GM19025 (cell line): ENCODE measurements at regions not wholly inside any gene's neighbourhood (a gene's known extent, or its start where the extent isn't known, plus 50 kb on each side); places are given as distances from the start of the nearest gene placed in this dataset.
"Not testable (repeated sequence)": the region's sequence is repeated elsewhere in the genome, so short reads cannot be mapped to it uniquely, and the experiment has no call there.

Source experiments
- ATAC-seq: cut with Tn5 transposase; IDR thresholded peaks from one replicate; pipeline ENCODE4 v1.9.1; 2021; ENCODE audit warnings: mild to moderate bottlenecking, low read depth, moderate library complexity; ENCODE audit not compliant: unreplicated experiment

DNA sequence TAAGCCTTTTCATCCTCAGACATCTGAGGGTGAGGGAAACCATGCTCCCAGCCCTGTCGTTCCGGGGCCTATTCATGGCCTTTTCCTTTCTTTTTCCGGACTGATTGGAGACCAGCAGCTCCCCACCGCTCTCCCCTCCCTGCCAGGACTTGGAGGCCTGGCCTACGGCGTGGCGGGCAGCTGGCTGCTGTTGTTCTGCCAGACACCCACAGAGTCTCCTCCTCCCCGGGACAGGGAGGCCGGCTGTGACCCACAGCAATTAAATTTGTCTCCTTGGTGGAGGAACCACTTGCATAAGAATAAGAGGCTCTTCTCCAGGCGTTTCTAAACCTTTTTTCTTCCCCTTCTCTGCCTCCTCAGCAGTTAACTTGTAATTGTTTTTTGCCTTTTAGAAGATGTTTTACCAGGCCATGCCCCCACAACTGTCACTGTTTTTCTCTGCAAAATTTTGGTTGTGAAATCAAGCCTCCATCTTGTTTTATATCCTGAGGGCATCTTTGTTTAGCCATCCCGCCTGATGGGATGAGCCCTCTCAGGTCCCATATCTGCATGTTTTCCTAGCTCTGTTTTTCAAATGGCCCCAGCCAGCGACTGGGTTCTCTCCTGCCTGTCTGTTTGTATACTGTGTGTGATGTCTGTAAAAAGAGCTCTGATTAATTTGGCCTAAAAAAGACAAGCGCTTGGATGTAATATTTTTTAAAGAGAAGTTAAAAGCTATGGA, 1060.0 kb upstream of the DDX18 start:
- ATAC-seq, result no peak

DNA sequence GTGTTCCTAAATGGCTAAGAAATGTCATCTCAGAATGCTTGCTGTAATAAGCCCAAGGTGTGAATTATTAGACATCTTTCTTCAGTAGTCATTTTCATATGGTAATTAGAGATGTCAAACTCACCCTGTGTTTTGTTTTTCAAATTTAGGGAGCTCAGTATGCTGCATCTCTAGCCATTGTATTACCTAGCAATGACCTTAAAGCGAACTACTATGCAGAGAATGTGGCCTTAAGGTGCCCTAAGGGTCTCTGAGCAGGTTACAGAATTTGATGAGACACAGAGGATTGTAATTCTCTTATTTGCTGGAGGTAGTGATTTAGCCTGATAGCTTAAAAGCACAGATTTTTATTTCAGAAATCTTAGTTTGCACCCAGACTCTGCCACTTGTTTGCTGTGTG, 1052.6 kb upstream of the DDX18 start:
- ATAC-seq, result no peak

DNA sequence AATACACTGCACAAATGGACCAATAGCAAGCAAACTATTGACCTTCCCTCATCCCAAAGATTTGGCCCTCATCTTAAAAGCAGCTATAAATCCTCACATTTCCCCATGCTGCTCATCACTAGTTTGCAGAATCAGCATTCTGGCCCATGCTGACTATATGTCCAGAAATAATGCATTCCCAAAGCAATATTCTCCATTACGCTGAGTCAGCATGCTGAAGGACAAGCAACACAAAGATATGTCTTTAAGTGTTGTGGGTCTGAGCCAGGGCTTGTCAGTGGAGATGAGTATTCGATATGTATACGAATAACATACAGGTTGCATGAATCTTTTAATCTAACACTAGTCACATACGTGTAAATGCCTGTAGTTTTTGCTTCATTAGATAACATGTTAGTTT, 1045.0 kb upstream of the DDX18 start:
- ATAC-seq, result no peak

DNA sequence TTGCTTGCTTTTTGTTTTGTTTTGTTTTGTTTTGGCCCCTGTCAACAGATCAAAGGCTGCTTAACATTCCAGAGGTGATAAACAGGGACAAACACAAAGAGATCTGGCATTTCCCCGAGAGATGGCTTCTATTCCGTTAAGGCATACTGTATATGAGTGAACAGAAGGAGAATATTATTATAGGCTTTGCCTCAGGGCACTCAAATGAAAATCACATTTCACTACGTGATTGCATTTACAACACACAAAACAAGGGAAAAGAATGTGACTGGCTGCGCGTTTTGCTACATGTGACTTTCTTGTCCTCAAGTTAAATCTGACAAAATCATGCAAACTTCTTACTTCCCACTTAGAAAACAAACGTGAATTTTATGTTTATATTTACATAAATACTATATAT, 1037.9 kb upstream of the DDX18 start:
- no peak for ATAC-seq

DNA sequence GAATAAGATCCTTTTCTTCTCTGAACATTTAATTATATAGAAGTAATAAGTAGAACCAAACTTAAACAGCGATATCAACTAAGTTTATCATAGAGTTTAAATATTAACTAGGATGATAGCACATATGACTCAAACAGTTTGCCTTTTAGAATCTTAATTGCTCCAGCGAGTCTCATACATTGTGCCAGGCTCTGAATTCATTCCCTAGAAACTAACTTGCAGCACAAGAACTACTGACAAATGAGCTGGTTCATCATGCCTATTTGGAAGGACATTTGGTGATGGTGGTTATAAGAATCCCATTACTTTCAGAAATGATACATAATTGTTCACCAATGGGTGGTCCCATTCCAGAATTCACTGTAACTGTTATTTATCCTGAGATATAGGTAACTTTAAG, 1026.6 kb upstream of the DDX18 start:
- ATAC-seq, result no peak

DNA sequence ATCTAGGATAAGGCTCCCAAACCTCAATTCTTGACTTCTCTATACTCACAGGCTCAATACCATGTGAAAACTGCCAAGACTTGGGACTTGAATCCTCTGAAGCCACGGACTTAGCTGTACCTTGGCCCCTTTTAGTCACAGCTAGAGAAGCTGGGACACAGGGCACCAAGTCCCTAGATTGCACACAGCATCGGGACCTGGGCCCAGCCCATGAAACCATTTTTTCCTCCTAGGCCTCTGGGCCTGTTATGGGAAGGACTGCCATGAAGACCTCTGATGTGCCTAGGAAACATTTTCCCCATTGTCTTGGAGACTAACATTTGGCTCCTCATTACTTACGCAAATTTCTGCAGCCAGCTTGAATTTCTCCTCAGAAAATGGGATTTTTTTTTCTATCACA, 1011.8 kb upstream of the DDX18 start:
- ATAC-seq, result no peak

DNA sequence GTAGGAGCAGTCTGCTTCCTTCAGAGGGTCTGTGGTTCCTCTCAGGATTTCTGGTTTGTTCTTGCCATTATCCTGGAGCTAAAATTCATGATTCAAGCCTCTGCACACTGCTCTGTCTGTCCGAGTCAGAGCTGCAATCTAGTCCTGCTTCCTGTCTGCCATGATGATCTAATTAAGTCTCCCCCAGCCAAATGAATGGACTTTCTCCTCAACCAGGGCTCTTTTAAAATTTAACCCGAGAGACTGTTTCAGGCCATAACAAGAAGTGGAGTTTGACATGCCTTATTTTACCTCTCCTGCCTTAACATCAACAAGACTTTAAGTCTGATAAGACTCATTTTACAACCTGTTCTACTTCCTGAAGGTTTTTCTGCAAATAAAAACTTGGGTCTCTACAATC, 1009.6 kb upstream of the DDX18 start:
- no peak for ATAC-seq

DNA sequence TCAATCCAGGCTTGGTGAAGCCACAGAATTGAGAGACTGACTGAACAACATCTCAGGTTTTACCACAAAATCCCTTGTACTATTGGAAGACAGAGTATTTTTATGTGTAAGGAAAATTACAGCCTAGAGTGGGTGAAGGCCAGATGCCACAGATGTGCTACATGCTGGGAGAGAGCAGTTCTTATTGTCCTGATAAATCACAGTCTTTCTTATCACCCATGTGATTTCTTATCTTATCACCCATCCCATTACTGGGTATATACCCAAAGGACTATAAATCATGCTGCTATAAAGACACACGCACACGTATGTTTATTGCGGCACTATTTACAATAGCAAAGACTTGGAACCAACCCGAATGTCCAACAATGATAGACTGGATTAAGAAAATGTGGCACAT, 1008.0 kb upstream of the DDX18 start:
- not testable (repeated sequence) for ATAC-seq

DNA sequence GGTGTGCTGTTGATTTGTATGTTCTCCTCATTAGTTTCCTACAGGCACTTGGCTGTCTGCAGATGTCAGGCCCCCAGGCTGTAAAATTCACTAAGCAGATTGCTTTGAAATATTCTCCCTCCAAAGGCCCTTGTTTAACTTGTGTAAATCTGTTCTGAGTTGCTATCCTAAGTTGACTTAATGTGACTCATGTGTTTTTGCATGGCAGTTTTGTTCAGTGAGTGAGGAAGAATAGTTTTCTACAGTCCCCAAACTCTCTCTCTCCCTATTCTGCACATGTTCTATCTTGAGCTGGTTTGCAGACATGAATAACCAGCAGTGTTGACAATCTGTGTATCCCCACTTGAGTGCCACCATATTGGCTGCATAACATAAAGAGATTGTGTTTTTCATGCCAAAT, 1005.4 kb upstream of the DDX18 start:
- ATAC-seq, result no peak

DNA sequence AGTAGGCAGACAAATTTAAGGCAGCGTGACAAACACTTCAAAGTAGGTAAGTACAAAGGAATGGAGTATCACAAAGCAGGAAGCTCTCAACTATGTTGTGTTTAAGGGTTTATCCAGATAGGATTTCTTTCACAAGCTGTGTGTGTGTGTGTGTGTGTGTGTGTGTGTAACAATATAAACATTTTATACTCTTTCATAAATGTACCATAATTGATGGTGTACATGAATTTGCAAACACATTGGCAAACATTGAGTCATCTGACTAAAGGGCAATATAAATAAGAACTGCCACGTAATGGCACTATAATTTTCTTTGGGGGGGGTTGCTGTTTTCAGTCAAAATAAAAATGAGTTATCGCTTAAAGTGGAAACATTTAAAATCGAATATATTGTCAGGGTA, 1004.4 kb upstream of the DDX18 start:
- ATAC-seq, result no peak

DNA sequence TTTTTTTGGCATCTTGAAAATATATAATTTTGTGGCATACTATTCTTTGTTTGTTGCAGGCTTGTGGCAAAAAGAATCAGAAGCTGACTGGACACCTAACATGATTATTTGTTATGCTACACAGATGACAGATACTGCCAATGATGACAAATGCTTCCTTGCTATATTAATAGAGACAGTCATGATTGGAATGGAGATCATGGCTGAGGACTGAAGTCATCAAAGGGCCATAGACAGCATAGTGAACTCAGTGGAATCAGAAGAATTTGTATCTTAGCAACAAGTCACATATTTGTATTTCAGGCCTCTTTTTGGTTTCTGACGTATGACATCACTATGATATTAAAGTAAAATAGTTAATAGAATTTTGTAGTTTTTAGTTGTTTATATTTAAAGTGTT, 1003.8 kb upstream of the DDX18 start:
- ATAC-seq, result no peak

DNA sequence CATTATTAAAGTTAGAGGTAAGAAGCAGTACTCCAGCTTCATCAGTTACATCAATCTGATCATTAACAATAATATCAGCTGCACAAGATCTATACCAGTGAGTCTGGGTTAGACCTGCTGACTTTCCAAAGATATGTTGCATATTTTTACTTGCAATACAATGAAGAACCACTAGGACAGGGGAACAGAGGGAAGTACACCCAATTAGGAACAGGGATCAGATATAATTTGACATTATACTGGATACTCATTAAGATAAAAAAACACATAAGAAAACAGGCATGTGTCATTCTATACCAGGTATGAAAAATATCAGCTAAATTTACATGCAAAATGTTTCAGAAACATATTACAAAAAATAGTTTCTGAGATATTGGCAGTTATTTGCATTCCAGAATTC, 995.1 kb upstream of the DDX18 start:
- ATAC-seq, result no peak

DNA sequence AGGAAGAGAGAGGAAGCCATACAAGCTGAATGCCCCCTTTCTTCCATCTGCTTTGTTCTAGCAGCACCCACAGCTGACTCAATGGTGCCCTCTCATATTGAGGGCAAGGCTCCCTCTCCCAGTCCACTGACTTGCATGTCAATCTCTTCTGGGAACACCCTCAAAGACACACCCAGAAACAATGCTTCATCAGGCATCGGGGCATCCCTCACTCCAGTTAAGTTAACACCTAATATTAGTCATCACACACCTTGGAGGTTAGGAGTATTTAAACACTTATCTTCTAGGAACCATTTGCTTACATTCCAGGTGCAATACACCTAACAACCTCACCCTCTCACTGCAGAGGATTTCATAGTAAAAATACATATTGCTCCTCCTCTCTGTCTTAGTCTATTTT, 993.5 kb upstream of the DDX18 start:
- no peak for ATAC-seq

DNA sequence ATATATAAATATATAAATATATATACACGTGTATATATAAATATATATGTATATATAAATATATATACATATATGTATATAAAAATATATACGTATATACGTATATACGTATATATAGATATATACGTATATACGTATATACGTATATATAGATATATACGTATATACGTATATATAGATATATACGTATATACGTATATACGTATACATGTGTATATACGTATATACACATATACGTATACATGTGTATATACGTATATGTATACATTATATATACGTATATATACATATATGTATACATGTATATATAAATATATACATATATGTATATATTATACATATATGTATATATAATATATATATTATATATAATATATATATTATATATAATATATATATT, 984.9 kb upstream of the DDX18 start:
- not testable (repeated sequence) for ATAC-seq

DNA sequence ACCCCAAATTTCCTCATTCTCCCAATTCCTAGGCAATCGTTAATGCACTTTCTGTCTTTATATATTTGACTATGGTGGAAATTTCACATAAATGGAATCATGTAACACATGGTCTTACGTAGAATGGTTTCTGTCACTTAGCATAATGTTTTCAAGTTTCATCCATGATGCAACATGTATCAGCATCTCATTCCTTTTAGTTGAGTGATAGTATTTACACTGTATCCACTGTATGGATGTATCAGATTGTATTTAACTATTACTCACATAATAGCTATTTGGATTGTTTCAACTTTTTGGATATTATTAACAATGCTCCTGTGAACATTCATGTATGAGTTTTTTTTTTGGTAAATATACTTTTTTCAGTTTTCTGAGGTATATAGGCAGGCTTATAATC, 982.3 kb upstream of the DDX18 start:
- ATAC-seq, result no peak

DNA sequence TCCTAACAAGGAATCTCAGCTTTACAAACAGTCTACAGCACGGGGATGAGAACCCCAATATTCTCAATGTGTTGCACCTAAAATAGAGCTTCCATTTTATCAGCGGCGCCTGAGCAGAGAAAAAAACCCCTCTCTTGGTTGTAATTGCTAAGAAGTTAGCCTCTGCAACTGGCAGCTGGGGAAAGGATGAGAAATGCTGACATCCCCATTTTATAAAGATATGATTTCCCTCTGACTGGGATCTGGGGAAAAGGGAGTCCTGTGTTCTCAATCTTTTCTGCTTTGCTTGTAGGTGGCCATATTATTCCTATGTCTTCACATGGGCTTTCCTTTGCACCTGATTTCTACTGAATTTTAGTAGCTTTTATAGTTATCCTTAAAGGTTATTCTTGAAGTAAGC, 981.4 kb upstream of the DDX18 start:
- ATAC-seq, result no peak

DNA sequence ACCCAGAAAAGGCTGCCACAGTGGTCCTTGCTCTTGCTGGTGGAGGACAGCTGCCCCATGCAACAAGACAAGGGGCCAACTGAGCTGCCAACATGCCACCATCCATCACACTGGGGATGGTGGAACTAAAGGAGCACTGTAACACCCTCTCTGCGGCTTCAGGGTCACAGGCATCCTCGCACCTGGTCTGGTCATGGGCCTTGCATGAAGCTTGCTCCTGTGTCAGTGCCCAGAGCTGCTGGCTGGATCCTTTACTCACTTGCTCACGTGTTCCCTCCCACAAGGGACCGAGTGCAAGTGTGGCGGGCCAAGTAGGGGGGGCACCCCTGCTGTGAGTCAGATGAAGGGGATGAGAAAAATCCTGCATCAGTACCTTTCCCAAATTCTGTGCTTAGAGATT, 972.3 kb upstream of the DDX18 start:
- ATAC-seq, result no peak

DNA sequence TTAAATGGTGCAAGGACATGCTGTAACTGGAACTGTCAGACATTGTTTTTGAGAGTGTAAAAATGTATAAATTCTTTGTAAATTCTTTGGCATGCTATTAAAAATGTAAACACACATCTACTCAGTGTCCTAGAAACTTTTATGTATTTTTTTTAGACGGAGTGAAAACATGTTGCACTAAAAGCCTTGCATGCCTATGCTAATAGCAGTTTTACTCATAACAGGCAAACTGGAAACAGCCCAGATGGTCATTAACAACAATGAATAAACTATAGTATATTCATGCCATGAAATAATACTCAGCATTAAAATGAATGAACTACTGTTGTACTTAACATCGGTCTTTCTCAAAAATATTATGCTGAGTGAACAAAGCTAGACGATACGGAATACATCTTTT, 954.8 kb upstream of the DDX18 start:
- no peak for ATAC-seq

DNA sequence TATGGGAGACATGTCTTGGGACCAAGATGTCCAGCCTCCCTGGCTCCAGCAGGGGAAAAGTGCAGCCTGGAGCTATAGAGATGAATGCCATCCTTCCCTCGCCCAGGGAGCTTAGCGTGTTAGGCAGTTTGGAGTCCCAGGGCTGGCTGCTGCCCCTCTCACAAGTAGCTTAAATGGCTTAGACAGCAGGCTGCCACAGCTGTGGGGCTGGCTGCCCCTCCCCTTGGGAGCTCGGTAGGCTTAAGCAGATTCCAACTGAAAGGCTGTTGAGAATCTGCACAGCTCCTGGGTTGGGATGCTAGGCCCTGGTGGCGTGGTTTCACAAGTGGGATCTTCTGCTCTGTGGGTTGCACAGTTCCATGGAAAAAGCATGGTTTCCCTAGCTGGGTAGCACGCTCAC, 940.5 kb upstream of the DDX18 start:
- no peak for ATAC-seq

DNA sequence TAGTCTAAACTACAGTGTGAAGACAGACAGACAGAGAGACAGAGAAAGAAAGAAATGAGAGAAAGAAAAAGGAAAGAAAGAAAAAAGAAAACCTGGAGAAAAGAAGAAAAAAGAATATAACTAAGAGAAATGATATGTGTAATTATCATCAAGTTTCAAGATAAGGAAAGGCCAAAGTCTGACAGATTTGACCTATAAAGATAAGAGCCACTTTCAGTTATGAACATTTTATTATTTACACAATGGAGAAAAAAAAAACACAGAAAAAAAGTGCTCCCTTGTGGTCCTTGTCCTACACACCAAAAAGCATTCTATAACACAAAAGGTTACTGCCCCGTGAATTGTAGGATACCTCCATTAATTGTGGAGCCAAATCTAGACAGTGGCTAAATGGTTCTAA, 937.2 kb upstream of the DDX18 start:
- ATAC-seq, result no peak

DNA sequence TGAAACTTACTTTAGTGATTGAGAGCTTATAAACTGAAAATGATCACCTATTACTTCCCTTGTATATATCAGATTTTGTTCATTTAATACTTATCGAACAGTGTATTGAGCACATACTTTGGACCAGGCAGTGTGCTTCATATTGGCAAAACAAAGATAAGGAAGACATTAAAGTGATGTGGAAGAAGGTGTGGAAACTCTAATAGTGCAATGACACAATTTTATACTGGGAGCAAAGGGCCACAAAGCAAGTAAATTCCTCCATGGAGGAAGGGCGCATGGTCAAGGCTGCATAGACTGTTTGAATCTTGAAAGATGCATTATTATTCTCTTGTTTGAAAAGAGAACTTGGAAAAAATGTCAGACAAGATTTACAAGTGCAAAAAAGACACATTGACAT, 936.5 kb upstream of the DDX18 start:
- ATAC-seq, result no peak

DNA sequence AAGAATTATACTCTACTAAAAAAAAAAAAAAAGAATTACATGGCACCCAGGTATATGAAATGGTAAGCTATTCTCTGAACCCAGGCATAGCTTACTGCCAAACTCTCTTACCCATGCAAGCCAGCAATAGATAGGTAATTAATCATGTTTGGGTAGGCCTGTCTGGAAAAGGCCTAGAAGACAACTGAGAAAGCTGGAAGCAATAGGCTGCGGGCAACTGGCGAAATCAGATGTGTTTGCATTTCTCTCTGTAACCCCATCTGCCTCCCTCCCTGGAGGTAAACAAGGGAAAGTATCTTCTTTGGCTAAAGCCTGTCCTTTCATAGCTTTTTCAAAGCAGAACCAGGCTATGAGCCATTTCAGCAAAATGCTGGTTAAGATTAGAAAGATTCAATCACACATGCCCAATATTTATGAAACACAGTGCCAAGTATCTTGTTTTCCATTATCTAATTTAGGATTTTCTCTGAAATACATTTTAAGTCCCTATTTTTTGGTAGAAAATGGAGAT, 934.8 kb upstream of the DDX18 start:
- ATAC-seq, result no peak

DNA sequence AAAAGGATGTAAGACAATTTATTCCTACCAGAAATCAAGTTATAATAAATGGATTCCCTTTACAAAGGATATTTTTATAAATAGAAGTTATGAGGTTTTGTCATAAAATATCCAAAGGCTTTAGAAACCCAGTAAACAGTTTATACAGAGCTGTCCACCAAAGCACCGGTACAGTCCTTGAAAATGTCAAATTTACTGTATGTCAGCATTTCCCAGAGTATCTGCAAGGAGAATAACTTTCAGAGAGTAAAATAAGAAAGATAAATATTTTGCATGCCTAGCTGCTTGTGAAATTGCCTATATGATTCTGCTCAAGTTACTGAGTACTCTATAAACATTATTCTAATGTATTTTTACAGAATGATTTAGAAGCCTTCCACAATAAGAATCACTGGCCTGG, 923.3 kb upstream of the DDX18 start:
- ATAC-seq, result no peak
